PC-9 (cell line): ENCODE measurements at regions not wholly inside any gene's neighbourhood (a gene's known extent, or its start where the extent isn't known, plus 50 kb on each side); places are given as distances from the start of the nearest gene placed in this dataset.
"Not testable (repeated sequence)": the region's sequence is repeated elsewhere in the genome, so short reads cannot be mapped to it uniquely, and the experiment has no call there.

ENCODE experiments used
- BruUV-seq: library from RNA; stranded (reverse); fragments of 400-500 nt; replicated peaks from 2 replicates; lab custom pipeline; 2021; lab: Mats Ljungman, UMichigan
- CTCF ChIA-PET: fragments of 300-600 bp; sonication (Branson Sonifier 250); formaldehyde crosslinking; loops from one replicate; lab custom pipeline; 2022; ENCODE audit warnings: antibody characterized with exemption; lab: Charles Lee
- POLR2A ChIA-PET: fragments of 300-600 bp; sonication (Branson Sonifier 250); formaldehyde crosslinking; loops from one replicate; lab custom pipeline; 2022; ENCODE audit warnings: antibody characterized with exemption; ENCODE audit not compliant: unreplicated experiment; lab: Charles Lee
- DNase-seq, 2 experiments: peaks; one replicate each; pipeline versions ENCODE4 v3.0.0 to v3.0.0-alpha.2; 2015 to 2022; ENCODE audit warnings: mixed read lengths in 1 of 2
- H2AFZ ChIP-seq: fragments of 200-600 bp; sonication (generic); 2 replicates; pipeline ENCODE4 v1.8.1; 2017; ENCODE audit warnings: antibody characterized with exemption
- H3F3A ChIP-seq: fragments of 200-600 bp; sonication (generic); 2 replicates; pipeline ENCODE4 v1.8.1; 2017; ENCODE audit warnings: antibody characterized with exemption, mild to moderate bottlenecking, low read depth; ENCODE audit not compliant: insufficient read depth
- H3K27ac ChIP-seq: fragments of 200-600 bp; sonication (generic); 2 replicates; pipeline ENCODE4 v1.6.1; 2016; ENCODE audit warnings: mixed run types
- H3K27me3 ChIP-seq: fragments of 200-600 bp; sonication (generic); 2 replicates; pipeline ENCODE4 v1.6.1; 2016; ENCODE audit warnings: low read depth, mixed run types; ENCODE audit not compliant: insufficient read depth
- H3K36me3 ChIP-seq: fragments of 200-600 bp; sonication (generic); 2 replicates; pipeline ENCODE4 v1.6.1; 2016; ENCODE audit warnings: low read depth, mixed run types
- H3K4me1 ChIP-seq: fragments of 200-600 bp; sonication (generic); replicated peaks from 2 replicates; pipeline ENCODE4 v1.6.1; 2016; ENCODE audit warnings: mixed run types; ENCODE audit not compliant: insufficient read depth
- H3K4me2 ChIP-seq: fragments of 200-600 bp; sonication (generic); 2 replicates; pipeline ENCODE4 v1.6.1; 2017; ENCODE audit warnings: mixed run types
- H3K4me3 ChIP-seq: fragments of 200-600 bp; sonication (generic); 2 replicates; pipeline ENCODE4 v1.6.1; 2016; ENCODE audit warnings: mixed run types
- H3K79me2 ChIP-seq: fragments of 200-600 bp; sonication (generic); 2 replicates; pipeline ENCODE4 v1.6.1; 2017; ENCODE audit warnings: low read depth, mixed run types
- H3K9me2 ChIP-seq: fragments of 200-600 bp; sonication (generic); 2 replicates; pipeline ENCODE4 v1.8.1; 2017; ENCODE audit warnings: mild to moderate bottlenecking; ENCODE audit not compliant: insufficient read depth
- H3K9me3 ChIP-seq: fragments of 200-600 bp; sonication (generic); 2 replicates; pipeline ENCODE4 v1.8.1; 2016; ENCODE audit warnings: low read depth; ENCODE audit not compliant: insufficient read depth
- H4K20me1 ChIP-seq: fragments of 200-600 bp; sonication (generic); 2 replicates; pipeline ENCODE4 v1.8.1; 2017; ENCODE audit not compliant: insufficient read depth
- CTCF ChIP-seq: fragments of 200-600 bp; sonication (generic); conservative IDR thresholded peaks from 2 replicates; pipeline ENCODE4 v1.6.1; 2017; ENCODE audit warnings: mixed run types, antibody characterized with exemption, mild to moderate bottlenecking, moderate library complexity
- EZH2 ChIP-seq: fragments of 200-600 bp; sonication (generic); IDR thresholded peaks from 2 replicates; pipeline ENCODE4 v1.8.0; 2017; ENCODE audit warnings: antibody characterized with exemption, low read depth
- intact Hi-C: fragments of 100-400 bp; cut with micrococcal nuclease; formaldehyde crosslinking; loops from one replicate; pipeline ENCODE4 v1.10.0; 2022; ENCODE audit not compliant: unreplicated experiment

DNA sequence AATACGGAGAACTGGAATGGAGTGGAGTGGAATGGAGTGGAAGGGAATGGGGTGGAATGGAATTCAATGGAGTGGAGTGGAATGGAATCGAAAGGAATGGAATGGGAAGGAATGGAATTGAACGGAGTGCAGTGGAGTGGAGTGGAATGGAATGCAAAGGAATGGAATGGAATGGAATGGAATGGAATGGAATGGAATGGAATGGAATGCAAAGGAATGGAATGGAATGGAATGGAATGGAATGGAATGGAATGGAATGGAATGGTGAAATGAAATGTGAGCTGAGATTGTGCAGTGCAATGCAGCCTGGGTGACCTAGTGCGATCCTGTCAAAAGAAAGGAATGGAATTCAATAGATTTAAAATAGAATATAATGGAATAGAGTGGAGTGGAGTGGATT is 357.3 kb upstream of the WSB1 start:
- H3K27ac ChIP-seq, H3K9me3 ChIP-seq, H3K79me2 ChIP-seq, H3K9me2 ChIP-seq, H3K4me3 ChIP-seq, H3K4me2 ChIP-seq, POLR2A ChIA-PET, DNase-seq, H3K36me3 ChIP-seq, H2AFZ ChIP-seq, H3K4me1 ChIP-seq, H4K20me1 ChIP-seq, H3K27me3 ChIP-seq, H3F3A ChIP-seq, BruUV-seq, intact Hi-C loops, CTCF ChIA-PET: not testable (repeated sequence)

DNA sequence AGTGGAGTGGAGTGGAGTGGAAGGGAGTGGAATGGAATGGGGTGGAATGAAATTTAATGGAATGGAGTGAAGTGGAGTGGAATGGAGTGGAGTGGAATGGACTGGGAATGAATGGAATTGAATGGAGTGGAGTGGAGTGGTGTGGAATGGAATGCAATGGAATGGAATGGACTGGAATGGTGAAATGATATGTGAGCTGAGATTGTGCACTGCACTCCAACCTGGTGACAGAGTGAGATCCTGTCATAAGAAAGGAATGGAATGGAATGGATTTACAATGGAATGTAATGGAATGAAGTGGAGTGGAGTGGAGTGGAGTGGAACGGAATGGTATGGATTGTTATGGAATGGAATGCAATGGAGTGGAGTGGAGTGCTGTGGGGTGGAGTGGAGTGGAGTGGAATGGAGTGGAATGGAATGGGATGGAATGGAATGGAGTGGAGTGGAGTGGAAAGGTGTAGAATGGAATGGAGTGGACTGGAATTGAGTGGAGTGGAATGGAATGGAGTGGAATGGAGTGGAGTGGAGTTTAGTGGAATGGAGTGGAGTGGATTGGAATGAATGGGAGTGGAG is 356.1 kb upstream of the WSB1 start:
- H3K36me3 ChIP-seq, H3K27me3 ChIP-seq, intact Hi-C loops, H3F3A ChIP-seq, H3K79me2 ChIP-seq, H3K27ac ChIP-seq, CTCF ChIA-PET, H3K4me1 ChIP-seq, H3K4me3 ChIP-seq, H3K4me2 ChIP-seq, H2AFZ ChIP-seq, BruUV-seq, POLR2A ChIA-PET, H4K20me1 ChIP-seq, DNase-seq, H3K9me2 ChIP-seq, H3K9me3 ChIP-seq: not testable (repeated sequence)

DNA sequence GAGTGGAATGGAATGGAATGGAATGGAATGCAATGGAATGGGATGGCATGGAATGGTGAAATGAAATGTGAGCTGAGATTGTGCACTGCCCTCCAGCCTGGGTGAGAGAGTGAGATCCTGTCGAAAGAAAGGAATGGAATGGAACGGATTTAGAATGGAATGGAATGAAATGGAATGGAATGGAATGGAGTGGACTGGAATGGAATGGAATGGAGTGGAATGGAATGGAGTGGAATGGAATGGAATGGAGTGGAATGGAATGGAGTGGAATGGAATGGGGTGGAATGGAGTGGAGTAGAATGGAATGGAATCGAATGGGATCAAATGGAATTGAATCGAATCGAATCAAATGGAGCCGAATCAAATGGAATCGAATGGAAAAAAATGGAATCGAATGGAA is 354.2 kb upstream of the WSB1 start:
- BruUV-seq, POLR2A ChIA-PET, H3K79me2 ChIP-seq, H3K36me3 ChIP-seq, DNase-seq, H3K27ac ChIP-seq, H3K4me1 ChIP-seq, H3F3A ChIP-seq, H3K4me3 ChIP-seq, H4K20me1 ChIP-seq, H3K9me2 ChIP-seq, H3K27me3 ChIP-seq, H3K9me3 ChIP-seq, H3K4me2 ChIP-seq, CTCF ChIA-PET, H2AFZ ChIP-seq, intact Hi-C loops: not testable (repeated sequence)

DNA sequence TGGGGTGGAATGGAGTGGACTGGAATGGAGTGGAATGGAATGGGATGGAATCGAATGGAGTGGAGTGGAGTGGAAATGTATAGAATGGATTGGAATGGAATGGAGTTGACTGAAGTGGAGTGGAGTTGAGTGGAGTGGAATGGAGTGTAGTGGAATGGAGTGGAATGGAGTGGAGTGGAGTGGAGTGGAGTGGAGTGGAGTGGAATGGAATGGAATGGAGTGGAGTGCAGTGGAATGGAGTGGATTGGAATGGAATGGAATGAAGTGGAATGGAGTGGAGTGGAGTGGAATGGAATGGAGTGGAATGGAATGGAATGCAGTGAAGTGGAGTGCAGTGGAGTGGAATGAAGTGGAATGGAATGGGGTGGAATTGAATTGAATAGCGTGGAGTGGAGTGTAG is 353.3 kb upstream of the WSB1 start:
- H3K4me3 ChIP-seq, H3K9me3 ChIP-seq, H4K20me1 ChIP-seq, H3K4me1 ChIP-seq, DNase-seq, H3K9me2 ChIP-seq, CTCF ChIA-PET, H3K27me3 ChIP-seq, POLR2A ChIA-PET, H3F3A ChIP-seq, H2AFZ ChIP-seq, H3K79me2 ChIP-seq, intact Hi-C loops, BruUV-seq, H3K4me2 ChIP-seq, H3K27ac ChIP-seq, H3K36me3 ChIP-seq: not testable (repeated sequence)

- ChIA-PET CTCF (no interaction called here), POLR2A (no interaction called here)
- no peaks in the 10 kb centered on the region for H3F3A ChIP-seq
- no peak overlapping the region for H3K4me3 ChIP-seq
- DNase-seq, result no peak
- H3K79me2 ChIP-seq, result no peaks in the 10 kb centered on the region
- BruUV-seq, result no TSS peak
- H3K27me3 ChIP-seq, result no peaks in the 10 kb centered on the region
- no peaks in the 10 kb centered on the region for H3K36me3 ChIP-seq
- H4K20me1 ChIP-seq, result no peaks in the 10 kb centered on the region
- TF ChIP-seq EZH2, result no peak
- no peak for TF ChIP-seq CTCF
- no peaks in the 10 kb centered on the region for H3K9me2 ChIP-seq
- no peaks in the 10 kb centered on the region for H3K4me1 ChIP-seq
- H3K4me2 ChIP-seq, result no peak overlapping the region
- no peak overlapping the region for H3K27ac ChIP-seq
- no peaks in the 10 kb centered on the region for H3K9me3 ChIP-seq
- intact Hi-C loops, result no loop called here
- no peak overlapping the region for H2AFZ ChIP-seq
Measured at GRCh38 chr17:26962255-26963162, 331.4 kb upstream of the WSB1 start.
